ENCODE measurements at regions not wholly inside any gene's neighbourhood (a gene's known extent, or its start where the extent isn't known, plus 50 kb on each side); places are given as distances from the start of the nearest gene placed in this dataset.
"Not testable (repeated sequence)": the region's sequence is repeated elsewhere in the genome, so short reads cannot be mapped to it uniquely, and the experiment has no call there.

- TF ChIP-seq CTCF, POLR2A (IDR thresholded peaks at IDR 0.05): not testable (repeated sequence)
These were observed 203.2 kb downstream of the NPIPB11 start for GRCh38 chr16:29203046-29203932.

Data from body of pancreas (tissue), 4 donors.